ENCODE measurements at regions not wholly inside any gene's neighbourhood (a gene's known extent, or its start where the extent isn't known, plus 50 kb on each side); places are given as distances from the start of the nearest gene placed in this dataset.

- POLR2A ChIA-PET, result no interaction called here
- CTCF ChIA-PET, result interaction anchor here (0.7 kb wide), 1 partner anchor 8 kb away, joined by 3 read pairs; no protein-coding TSS in a partner anchor
- TF ChIP-seq CTCF (IDR thresholded peaks at IDR 0.05; ENCODE audit: unreplicated experiment), result no peak
- intact Hi-C loops (cut with micrococcal nuclease), result no loop called here
- H3K27ac Mint-ChIP-seq (ENCODE audit: low read depth, unreplicated experiment), result no peak overlapping the region
- H3K27me3 Mint-ChIP-seq (ENCODE audit: insufficient read depth, unreplicated experiment), result no peaks in the 10 kb centered on the region
- H3K36me3 Mint-ChIP-seq (ENCODE audit: insufficient read depth, unreplicated experiment), result peaks cover 4% of the 10 kb centered on the region
- BruUV-seq (replicated peaks), result no TSS peak
- H3K4me1 Mint-ChIP-seq (ENCODE audit: insufficient read depth, unreplicated experiment), result no peaks in the 10 kb centered on the region
- DNase-seq (ENCODE audit: unreplicated experiment), result no peak
- no peak overlapping the region for H3K4me3 Mint-ChIP-seq (ENCODE audit: unreplicated experiment)
- H3K9me3 Mint-ChIP-seq (ENCODE audit: unreplicated experiment), result no peaks in the 10 kb centered on the region
Measured at GRCh38 chr15:87736891-87737389, 519.6 kb downstream of the NTRK3 start.

- Mint-ChIP-seq H3K27ac (ENCODE audit: low read depth, unreplicated experiment) (no peak overlapping the region), H3K9me3 (ENCODE audit: unreplicated experiment) (no peaks in the 10 kb centered on the region), H3K4me1 (ENCODE audit: insufficient read depth, unreplicated experiment) (no peaks in the 10 kb centered on the region), H3K27me3 (ENCODE audit: insufficient read depth, unreplicated experiment) (no peaks in the 10 kb centered on the region), H3K4me3 (ENCODE audit: unreplicated experiment) (no peak overlapping the region), H3K36me3 (ENCODE audit: insufficient read depth, unreplicated experiment) (peaks cover 4% of the 10 kb centered on the region)
- ChIA-PET POLR2A (no interaction called here), CTCF (interaction anchor here (0.7 kb wide), 1 partner anchor 9 kb away, joined by 3 read pairs; no protein-coding TSS in a partner anchor)
- DNase-seq (ENCODE audit: unreplicated experiment), result no peak
- intact Hi-C loops (cut with micrococcal nuclease), result no loop called here
- no TSS peak for BruUV-seq (replicated peaks)
- no peak for TF ChIP-seq CTCF (IDR thresholded peaks at IDR 0.05; ENCODE audit: unreplicated experiment)
Measured at GRCh38 chr15:87736401-87736800, 520.1 kb downstream of the NTRK3 start.

GRCh38 chr15:87735522-87735921 lies 521.0 kb downstream of the NTRK3 start:
- POLR2A ChIA-PET, result no interaction called here
- H3K36me3 Mint-ChIP-seq (ENCODE audit: insufficient read depth, unreplicated experiment), result peaks cover 4% of the 10 kb centered on the region
- DNase-seq (ENCODE audit: unreplicated experiment), result no peak
- TF ChIP-seq CTCF (IDR thresholded peaks at IDR 0.05; ENCODE audit: unreplicated experiment), result no peak
- no peaks in the 10 kb centered on the region for H3K9me3 Mint-ChIP-seq (ENCODE audit: unreplicated experiment)
- no peaks in the 10 kb centered on the region for H3K4me1 Mint-ChIP-seq (ENCODE audit: insufficient read depth, unreplicated experiment)
- intact Hi-C loops (cut with micrococcal nuclease), result no loop called here
- CTCF ChIA-PET, result no interaction called here
- no TSS peak for BruUV-seq (replicated peaks)
- no peak overlapping the region for H3K4me3 Mint-ChIP-seq (ENCODE audit: unreplicated experiment)
- no peak overlapping the region for H3K27ac Mint-ChIP-seq (ENCODE audit: low read depth, unreplicated experiment)
- H3K27me3 Mint-ChIP-seq (ENCODE audit: insufficient read depth, unreplicated experiment), result no peaks in the 10 kb centered on the region

GRCh38 chr15:87734571-87735373 lies 521.8 kb downstream of the NTRK3 start:
- no peak for DNase-seq (ENCODE audit: unreplicated experiment)
- no TSS peak for BruUV-seq (replicated peaks)
- TF ChIP-seq CTCF (IDR thresholded peaks at IDR 0.05; ENCODE audit: unreplicated experiment), result no peak
- no peak overlapping the region for H3K27ac Mint-ChIP-seq (ENCODE audit: low read depth, unreplicated experiment)
- H3K27me3 Mint-ChIP-seq (ENCODE audit: insufficient read depth, unreplicated experiment), result no peaks in the 10 kb centered on the region
- CTCF ChIA-PET, result interaction anchor here (0.5 kb wide), 1 partner anchor 240 kb away, joined by 3 read pairs; no protein-coding TSS in a partner anchor
- peaks cover 5% of the 10 kb centered on the region for H3K9me3 Mint-ChIP-seq (ENCODE audit: unreplicated experiment)
- no peaks in the 10 kb centered on the region for H3K4me1 Mint-ChIP-seq (ENCODE audit: insufficient read depth, unreplicated experiment)
- POLR2A ChIA-PET, result no interaction called here
- no peak overlapping the region for H3K4me3 Mint-ChIP-seq (ENCODE audit: unreplicated experiment)
- intact Hi-C loops (cut with micrococcal nuclease), result no loop called here
- peaks cover 4% of the 10 kb centered on the region for H3K36me3 Mint-ChIP-seq (ENCODE audit: insufficient read depth, unreplicated experiment)

Measured in MCF 10A (cell line).